DMS 273 treated with DMSO at 0.1 percent for 48 hours (cell line): ENCODE measurements at regions not wholly inside any gene's neighbourhood (a gene's known extent, or its start where the extent isn't known, plus 50 kb on each side); places are given as distances from the start of the nearest gene placed in this dataset.

Experiments used
- DNase-seq: peaks from one replicate; lab custom pipeline; 2025; lab: John Stamatoyannopoulos, UW

- DNase-seq: no peak
Observed at GRCh38 chr1:39136638-39137037, 67.9 kb upstream of the MACF1 start.

- no peak for DNase-seq
Observed at GRCh38 chr1:39139723-39140360, 64.7 kb upstream of the MACF1 start.

GRCh38 chr1:39141925-39142324 is 62.6 kb upstream of the MACF1 start:
- no peak for DNase-seq

- no peak for DNase-seq
Observed at GRCh38 chr1:39142401-39143060, 62.0 kb upstream of the MACF1 start.

- DNase-seq: no peak
Observed at GRCh38 chr1:39144924-39145323, 59.6 kb upstream of the MACF1 start.

- no peak for DNase-seq
Observed at GRCh38 chr1:39145331-39145965, 59.0 kb upstream of the MACF1 start.

GRCh38 chr1:39146681-39147080 is 57.8 kb upstream of the MACF1 start:
- no peak for DNase-seq

GRCh38 chr1:39147099-39148025 is 57.1 kb upstream of the MACF1 start:
- DNase-seq: no peak

GRCh38 chr1:39148942-39149341 is 55.6 kb upstream of the MACF1 start:
- no peak for DNase-seq

- no peak for DNase-seq
Observed at GRCh38 chr1:39149509-39149908, 55.0 kb upstream of the MACF1 start.

GRCh38 chr1:39150779-39151178 is 53.7 kb upstream of the MACF1 start:
- DNase-seq: no peak

GRCh38 chr1:39151267-39151666 is 53.2 kb upstream of the MACF1 start:
- no peak for DNase-seq

GRCh38 chr1:39152923-39153322 is 51.6 kb upstream of the MACF1 start:
- no peak for DNase-seq

GRCh38 chr1:39153684-39154083 is 50.8 kb upstream of the MACF1 start:
- no peak for DNase-seq

- no peak for DNase-seq
Observed at GRCh38 chr1:39154553-39155421, 49.7 kb upstream of the MACF1 start.
